GM12874 (cell line): ENCODE measurements at regions not wholly inside any gene's neighbourhood (a gene's known extent, or its start where the extent isn't known, plus 50 kb on each side); places are given as distances from the start of the nearest gene placed in this dataset.

Source experiments
- CTCF ChIP-seq: IDR thresholded peaks from 2 replicates; pipeline ENCODE4 v1.5.1; 2011; ENCODE audit warnings: low read depth, mild to moderate bottlenecking, control low read depth, low read length, moderate library complexity; ENCODE audit not compliant: insufficient read depth

GRCh38 chr7:24510759-24511158, 62.5 kb upstream of the PALS2 start:
- no peak for TF ChIP-seq CTCF

DNA sequence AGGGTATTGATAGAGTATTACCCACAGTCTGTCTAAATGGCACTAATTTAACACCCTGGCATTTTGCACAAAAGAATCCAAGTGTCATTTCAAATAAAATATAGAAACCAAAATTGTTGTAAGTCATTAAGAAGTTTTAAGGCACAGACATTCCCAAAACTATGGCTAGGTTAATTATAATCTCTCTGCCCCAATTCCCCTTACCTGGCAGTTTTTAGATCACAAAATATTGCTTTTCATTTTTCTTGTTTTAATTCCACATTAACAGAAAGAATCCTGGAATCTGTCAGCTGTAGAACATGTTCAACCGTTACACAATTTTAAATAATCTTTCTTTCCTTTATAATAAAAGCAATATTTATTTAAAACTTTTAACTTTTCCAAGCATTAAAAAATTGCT, 56.1 kb upstream of the PALS2 start:
- TF ChIP-seq CTCF: no peak

GRCh38 chr7:24521917-24522623, 51.2 kb upstream of the PALS2 start:
- TF ChIP-seq CTCF: no peak
